Loucy (cell line): ENCODE measurements at regions not wholly inside any gene's neighbourhood (a gene's known extent, or its start where the extent isn't known, plus 50 kb on each side); places are given as distances from the start of the nearest gene placed in this dataset.

Source experiments
- H2AFZ ChIP-seq: fragments of 200-600 bp; sonication (generic); 2 replicates; pipeline ENCODE4 v1.6.0; 2016; ENCODE audit warnings: antibody characterized with exemption, mild to moderate bottlenecking, low read length, moderate library complexity
- H3F3A ChIP-seq: fragments of 200-600 bp; 2 replicates; pipeline ENCODE4 v1.6.0; 2016; ENCODE audit warnings: antibody characterized with exemption, low read depth, mild to moderate bottlenecking
- H3K27me3 ChIP-seq: fragments of 200-600 bp; sonication (generic); 2 replicates; pipeline ENCODE4 v1.6.1; 2014; ENCODE audit warnings: low read length, mild to moderate bottlenecking; ENCODE audit not compliant: insufficient read depth, poor library complexity, severe bottlenecking
- H3K36me3 ChIP-seq: fragments of 200-600 bp; sonication (generic); 2 replicates; pipeline ENCODE4 v1.6.1; 2016; ENCODE audit warnings: low read length; ENCODE audit not compliant: insufficient read depth
- H3K4me1 ChIP-seq: fragments of 200-600 bp; sonication (generic); 2 replicates; pipeline ENCODE4 v1.5.1; 2014; ENCODE audit warnings: low read length, mild to moderate bottlenecking; ENCODE audit not compliant: insufficient read depth, poor library complexity, severe bottlenecking
- H3K4me2 ChIP-seq: fragments of 200-600 bp; sonication (generic); 2 replicates; pipeline ENCODE4 v1.6.0; 2014; ENCODE audit warnings: antibody characterized with exemption, low read length, low read depth, mild to moderate bottlenecking; ENCODE audit not compliant: poor library complexity, severe bottlenecking
- H3K4me3 ChIP-seq: fragments of 200-600 bp; sonication (generic); 2 replicates; pipeline ENCODE4 v1.5.1; 2014; ENCODE audit warnings: low read length, mild to moderate bottlenecking, mixed read lengths; ENCODE audit not compliant: poor library complexity, severe bottlenecking
- H3K79me2 ChIP-seq: fragments of 200-600 bp; sonication (generic); 2 replicates; pipeline ENCODE4 v1.6.1; 2014; ENCODE audit warnings: low read length; ENCODE audit not compliant: insufficient read depth
- H3K9ac ChIP-seq: fragments of 200-600 bp; sonication (generic); 2 replicates; pipeline ENCODE4 v1.6.0; 2014; ENCODE audit warnings: mild to moderate bottlenecking, low read depth, low read length, moderate library complexity; ENCODE audit not compliant: poor library complexity, severe bottlenecking
- H3K9me2 ChIP-seq: fragments of 200-600 bp; sonication (generic); replicated peaks from 2 replicates; pipeline ENCODE4 v1.6.1; 2016; ENCODE audit warnings: low read depth, low read length, mixed read lengths
- H3K9me3 ChIP-seq: fragments of 200-600 bp; sonication (generic); 2 replicates; pipeline ENCODE4 v1.6.1; 2014; ENCODE audit warnings: mild to moderate bottlenecking, antibody characterized with exemption, low read length, low read depth; ENCODE audit not compliant: insufficient read depth
- H4K20me1 ChIP-seq: fragments of 200-600 bp; sonication (generic); 2 replicates; pipeline ENCODE4 v1.6.0; 2014; ENCODE audit warnings: antibody characterized with exemption, low read length, mild to moderate bottlenecking; ENCODE audit not compliant: insufficient read depth, poor library complexity, severe bottlenecking
- EZH2phosphoT487 ChIP-seq: fragments of 200-600 bp; IDR thresholded peaks from 2 replicates; pipeline ENCODE4 v1.6.1; 2018; ENCODE audit warnings: antibody characterized with exemption, mild to moderate bottlenecking, moderate library complexity, borderline replicate concordance
- TF ChIP-seq, protein P1 (sequence below): fragments of 200-600 bp; sonication (generic); conservative IDR thresholded peaks from 2 replicates; pipeline ENCODE4 v1.5.1; 2014; ENCODE audit warnings: mild to moderate bottlenecking, antibody characterized with exemption, low read length

DNA sequence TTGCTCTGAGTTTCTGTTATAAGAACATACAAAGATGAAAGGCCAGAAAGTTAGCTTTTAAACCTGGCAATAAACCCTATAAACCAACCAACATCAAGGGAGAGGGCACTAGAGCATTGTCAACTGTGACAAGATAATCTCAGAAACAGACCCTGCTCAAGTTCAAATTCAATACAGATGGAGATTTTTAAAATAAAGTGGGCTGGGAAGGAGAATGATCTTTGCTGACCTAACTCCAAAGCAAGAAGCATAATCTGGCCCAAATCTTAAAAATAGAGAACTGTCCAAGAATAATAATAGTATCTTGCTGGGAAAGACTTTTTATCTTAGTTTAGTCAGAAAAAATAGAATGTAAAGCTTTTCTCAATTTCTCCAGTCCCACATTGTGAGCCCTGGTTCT, 485.5 kb downstream of the DISC1 start:
- H3K9me3 ChIP-seq = no peaks in the 10 kb centered on the region
- no peaks in the 10 kb centered on the region for H3K36me3 ChIP-seq
- H3K4me1 ChIP-seq = no peaks in the 10 kb centered on the region
- H3K9ac ChIP-seq = no peak overlapping the region
- H2AFZ ChIP-seq = no peak overlapping the region
- H3K79me2 ChIP-seq = no peaks in the 10 kb centered on the region
- TF ChIP-seq, protein P1, sequence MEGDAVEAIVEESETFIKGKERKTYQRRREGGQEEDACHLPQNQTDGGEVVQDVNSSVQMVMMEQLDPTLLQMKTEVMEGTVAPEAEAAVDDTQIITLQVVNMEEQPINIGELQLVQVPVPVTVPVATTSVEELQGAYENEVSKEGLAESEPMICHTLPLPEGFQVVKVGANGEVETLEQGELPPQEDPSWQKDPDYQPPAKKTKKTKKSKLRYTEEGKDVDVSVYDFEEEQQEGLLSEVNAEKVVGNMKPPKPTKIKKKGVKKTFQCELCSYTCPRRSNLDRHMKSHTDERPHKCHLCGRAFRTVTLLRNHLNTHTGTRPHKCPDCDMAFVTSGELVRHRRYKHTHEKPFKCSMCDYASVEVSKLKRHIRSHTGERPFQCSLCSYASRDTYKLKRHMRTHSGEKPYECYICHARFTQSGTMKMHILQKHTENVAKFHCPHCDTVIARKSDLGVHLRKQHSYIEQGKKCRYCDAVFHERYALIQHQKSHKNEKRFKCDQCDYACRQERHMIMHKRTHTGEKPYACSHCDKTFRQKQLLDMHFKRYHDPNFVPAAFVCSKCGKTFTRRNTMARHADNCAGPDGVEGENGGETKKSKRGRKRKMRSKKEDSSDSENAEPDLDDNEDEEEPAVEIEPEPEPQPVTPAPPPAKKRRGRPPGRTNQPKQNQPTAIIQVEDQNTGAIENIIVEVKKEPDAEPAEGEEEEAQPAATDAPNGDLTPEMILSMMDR = no peak
- no peak for TF ChIP-seq EZH2phosphoT487
- H3K27me3 ChIP-seq = no peaks in the 10 kb centered on the region
- no peak overlapping the region for H3K4me3 ChIP-seq
- H4K20me1 ChIP-seq = no peaks in the 10 kb centered on the region
- no peaks in the 10 kb centered on the region for H3F3A ChIP-seq
- no peaks in the 10 kb centered on the region for H3K9me2 ChIP-seq
- no peak overlapping the region for H3K4me2 ChIP-seq

- H3K9me3 ChIP-seq = no peaks in the 10 kb centered on the region
- TF ChIP-seq, protein P1 = no peak
- TF ChIP-seq EZH2phosphoT487 = no peak
- H3K9ac ChIP-seq = no peak overlapping the region
- H3K4me1 ChIP-seq = no peaks in the 10 kb centered on the region
- H3K9me2 ChIP-seq = no peaks in the 10 kb centered on the region
- H3K4me2 ChIP-seq = no peak overlapping the region
- no peak overlapping the region for H3K4me3 ChIP-seq
- H3K36me3 ChIP-seq = no peaks in the 10 kb centered on the region
- H3F3A ChIP-seq = no peaks in the 10 kb centered on the region
- no peaks in the 10 kb centered on the region for H3K27me3 ChIP-seq
- H2AFZ ChIP-seq = no peak overlapping the region
- no peaks in the 10 kb centered on the region for H4K20me1 ChIP-seq
- H3K79me2 ChIP-seq = no peaks in the 10 kb centered on the region
These were observed 485.0 kb downstream of the DISC1 start for GRCh38 chr1:232111611-232112010.

DNA sequence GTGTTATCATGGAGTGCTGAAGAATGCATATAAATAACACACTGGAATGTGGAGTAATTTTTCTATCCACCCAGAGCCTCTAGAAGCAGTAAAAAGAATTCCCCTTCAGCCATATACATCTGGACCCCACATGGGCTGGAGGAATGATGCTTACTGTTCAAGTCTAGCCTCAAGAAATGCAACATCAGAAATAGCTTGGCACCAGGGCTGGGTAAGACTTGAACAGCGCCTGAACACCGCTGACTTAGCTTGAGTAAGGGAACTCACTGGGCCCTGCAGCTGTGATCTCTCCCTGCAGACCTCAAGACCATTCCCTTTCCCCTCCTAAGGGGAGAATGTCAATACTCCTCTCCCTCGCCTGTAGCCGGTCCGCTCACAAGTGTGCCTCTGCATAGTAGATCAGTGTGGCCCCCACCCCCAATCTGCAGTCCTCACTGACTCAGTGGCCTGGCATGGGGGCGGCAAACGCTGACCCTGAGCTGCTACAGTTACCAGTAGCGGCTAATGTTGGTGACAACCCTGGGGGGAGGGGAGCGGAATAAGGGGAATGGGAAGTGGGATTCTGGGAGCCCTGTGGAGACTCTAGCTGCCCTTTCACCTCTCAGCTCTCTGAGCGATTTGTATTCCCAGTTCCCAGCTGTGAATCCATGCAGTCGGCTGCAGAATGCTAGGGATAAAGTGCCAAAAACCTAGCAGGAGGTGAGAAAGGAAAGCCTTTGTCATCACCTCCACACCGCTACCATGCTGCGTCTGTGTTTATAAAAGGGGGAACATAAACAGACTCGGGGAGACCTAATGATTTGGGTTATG, 483.9 kb downstream of the DISC1 start:
- Histone ChIP-seq H3F3A (no peaks in the 10 kb centered on the region), H3K4me3 (no peak overlapping the region), H3K36me3 (no peaks in the 10 kb centered on the region), H3K4me1 (no peaks in the 10 kb centered on the region), H3K9me3 (no peaks in the 10 kb centered on the region), H3K9me2 (no peaks in the 10 kb centered on the region), H4K20me1 (no peaks in the 10 kb centered on the region), H3K27me3 (no peaks in the 10 kb centered on the region), H3K79me2 (no peaks in the 10 kb centered on the region), H2AFZ (no peak overlapping the region), H3K9ac (no peak overlapping the region), H3K4me2 (no peak overlapping the region)
- TF ChIP-seq, protein P1 = no peak
- no peak for TF ChIP-seq EZH2phosphoT487
